Chondrocyte (in vitro differentiated cells): ENCODE measurements at regions not wholly inside any gene's neighbourhood (a gene's known extent, or its start where the extent isn't known, plus 50 kb on each side); places are given as distances from the start of the nearest gene placed in this dataset.

Source experiments
- DNase-seq: peaks from one replicate; pipeline ENCODE4 v3.0.0; 2021; ENCODE audit warnings: mixed read lengths, low spot score
- H3K27ac Mint-ChIP-seq: one replicate; pipeline ENCODE4 v1.8.0; 2021; ENCODE audit warnings: mild to moderate bottlenecking, moderate library complexity, mixed read lengths; ENCODE audit not compliant: unreplicated experiment
- H3K27me3 Mint-ChIP-seq: 2 replicates; pipeline ENCODE4 v1.8.0; 2021; ENCODE audit warnings: low read depth, mixed read lengths
- H3K36me3 Mint-ChIP-seq: 2 replicates; pipeline ENCODE4 v1.8.0; 2021; ENCODE audit warnings: low read depth, mixed read lengths
- H3K4me1 Mint-ChIP-seq: 2 replicates; pipeline ENCODE4 v1.8.0; 2021; ENCODE audit warnings: low read depth, mild to moderate bottlenecking, mixed read lengths
- H3K4me3 Mint-ChIP-seq: one replicate; pipeline ENCODE4 v1.8.0; 2021; ENCODE audit warnings: mild to moderate bottlenecking, moderate library complexity, mixed read lengths; ENCODE audit not compliant: unreplicated experiment
- H3K9me3 Mint-ChIP-seq: 2 replicates; pipeline ENCODE4 v1.8.0; 2021; ENCODE audit warnings: low read depth, mixed read lengths
- CTCF ChIP-seq: fragments of 200-600 bp; sonication (generic); IDR thresholded peaks from 2 replicates; pipeline ENCODE4 v1.5.0; 2021; ENCODE audit warnings: antibody characterized with exemption, mild to moderate bottlenecking, moderate library complexity

- Mint-ChIP-seq H3K4me3 (no peak overlapping the region), H3K9me3 (no peaks in the 10 kb centered on the region), H3K27me3 (peaks cover 3% of the 10 kb centered on the region), H3K36me3 (no peaks in the 10 kb centered on the region), H3K27ac (no peak overlapping the region), H3K4me1 (no peaks in the 10 kb centered on the region)
- TF ChIP-seq CTCF, result no peak
- DNase-seq, result no peak
Observed at GRCh38 chr3:152671446-152672319, 163.2 kb upstream of the P2RY1 start.

- Mint-ChIP-seq H3K27ac (no peak overlapping the region), H3K36me3 (no peaks in the 10 kb centered on the region), H3K4me1 (no peaks in the 10 kb centered on the region), H3K27me3 (peaks cover 3% of the 10 kb centered on the region), H3K4me3 (no peak overlapping the region), H3K9me3 (no peaks in the 10 kb centered on the region)
- no peak for DNase-seq
- TF ChIP-seq CTCF, result no peak
Observed at GRCh38 chr3:152672320-152672649, 162.6 kb upstream of the P2RY1 start.

- Mint-ChIP-seq H3K4me3 (no peak overlapping the region), H3K27ac (no peak overlapping the region), H3K4me1 (no peaks in the 10 kb centered on the region), H3K9me3 (no peaks in the 10 kb centered on the region), H3K27me3 (peaks cover 5% of the 10 kb centered on the region), H3K36me3 (no peaks in the 10 kb centered on the region)
- TF ChIP-seq CTCF, result no peak
- no peak for DNase-seq
Observed at GRCh38 chr3:152676810-152677379, 158.0 kb upstream of the P2RY1 start.

DNA sequence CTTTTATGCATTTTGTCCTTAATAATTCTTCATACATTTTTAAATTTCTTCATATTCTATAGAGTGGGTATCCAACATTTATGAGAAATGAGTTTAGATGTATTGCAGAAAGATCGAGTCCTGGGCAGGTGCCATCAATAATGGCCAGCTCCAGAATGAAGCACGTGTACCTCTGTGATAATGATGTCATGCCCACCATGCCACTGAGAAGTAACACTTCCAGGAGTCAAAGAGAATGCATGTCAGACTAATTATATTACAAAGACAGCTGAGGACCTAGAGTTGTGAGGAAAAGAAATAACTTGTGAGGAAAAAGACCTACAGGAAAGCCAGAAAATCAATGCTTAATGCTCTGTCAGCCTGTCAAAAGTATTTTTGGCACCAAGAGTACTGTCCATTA is 157.4 kb upstream of the P2RY1 start:
- H3K27ac Mint-ChIP-seq, result no peak overlapping the region
- H3K4me3 Mint-ChIP-seq, result no peak overlapping the region
- H3K36me3 Mint-ChIP-seq, result no peaks in the 10 kb centered on the region
- no peaks in the 10 kb centered on the region for H3K4me1 Mint-ChIP-seq
- H3K27me3 Mint-ChIP-seq, result peaks cover 5% of the 10 kb centered on the region
- DNase-seq, result no peak
- no peaks in the 10 kb centered on the region for H3K9me3 Mint-ChIP-seq
- no peak for TF ChIP-seq CTCF

GRCh38 chr3:152682477-152682876 is 152.5 kb upstream of the P2RY1 start:
- Mint-ChIP-seq H3K36me3 (no peaks in the 10 kb centered on the region), H3K9me3 (no peaks in the 10 kb centered on the region)

More at GRCh38 chr3:152682477-152682876, 152.5 kb upstream of the P2RY1 start:
- no peak for TF ChIP-seq CTCF
- Mint-ChIP-seq H3K4me3 (no peak overlapping the region), H3K27ac (no peak overlapping the region), H3K27me3 (peaks cover 2% of the 10 kb centered on the region), H3K4me1 (no peaks in the 10 kb centered on the region)
- no peak for DNase-seq
